Body of pancreas (tissue), 4 donors: ENCODE measurements at regions not wholly inside any gene's neighbourhood (a gene's known extent, or its start where the extent isn't known, plus 50 kb on each side); places are given as distances from the start of the nearest gene placed in this dataset.

Experiments
- POLR2A ChIP-seq, 3 donors: fragments of 450-650 bp; IDR thresholded peaks; one replicate each; pipeline ENCODE4 v1.6.1; 2016; ENCODE audit warnings: antibody characterized with exemption in 3 of 3, mild to moderate bottlenecking in 2 of 3
- TF ChIP-seq, protein P1 (sequence below), 7 experiments: fragments of 450-650 bp in 4 of 7; fragments of 200-600 bp in 3 of 7; sonication (generic) in 3 of 7; IDR thresholded peaks; one replicate each; pipeline ENCODE4 v1.5.1; 2016 to 2019; ENCODE audit warnings: antibody characterized with exemption in 7 of 7

DNA sequence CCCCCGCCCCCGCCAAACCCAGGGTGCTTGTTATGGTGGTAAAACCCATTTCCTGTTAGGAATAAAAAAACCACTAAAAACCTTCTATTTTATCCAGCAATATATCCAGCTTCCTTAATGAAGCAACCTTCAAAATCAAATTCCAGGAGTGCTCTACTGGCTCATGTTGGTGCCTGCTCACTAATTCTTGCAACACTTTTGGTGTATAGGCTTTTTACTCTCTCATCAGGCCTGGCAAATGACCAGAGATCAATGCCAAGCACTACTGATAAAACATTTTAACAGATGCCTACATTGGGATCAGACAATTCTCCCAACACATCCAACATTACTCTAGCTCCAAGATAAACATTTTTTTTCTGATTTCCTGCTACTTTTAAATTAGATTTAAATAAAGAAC is 312.4 kb downstream of the KCNJ3 start:
- TF ChIP-seq, protein P1, sequence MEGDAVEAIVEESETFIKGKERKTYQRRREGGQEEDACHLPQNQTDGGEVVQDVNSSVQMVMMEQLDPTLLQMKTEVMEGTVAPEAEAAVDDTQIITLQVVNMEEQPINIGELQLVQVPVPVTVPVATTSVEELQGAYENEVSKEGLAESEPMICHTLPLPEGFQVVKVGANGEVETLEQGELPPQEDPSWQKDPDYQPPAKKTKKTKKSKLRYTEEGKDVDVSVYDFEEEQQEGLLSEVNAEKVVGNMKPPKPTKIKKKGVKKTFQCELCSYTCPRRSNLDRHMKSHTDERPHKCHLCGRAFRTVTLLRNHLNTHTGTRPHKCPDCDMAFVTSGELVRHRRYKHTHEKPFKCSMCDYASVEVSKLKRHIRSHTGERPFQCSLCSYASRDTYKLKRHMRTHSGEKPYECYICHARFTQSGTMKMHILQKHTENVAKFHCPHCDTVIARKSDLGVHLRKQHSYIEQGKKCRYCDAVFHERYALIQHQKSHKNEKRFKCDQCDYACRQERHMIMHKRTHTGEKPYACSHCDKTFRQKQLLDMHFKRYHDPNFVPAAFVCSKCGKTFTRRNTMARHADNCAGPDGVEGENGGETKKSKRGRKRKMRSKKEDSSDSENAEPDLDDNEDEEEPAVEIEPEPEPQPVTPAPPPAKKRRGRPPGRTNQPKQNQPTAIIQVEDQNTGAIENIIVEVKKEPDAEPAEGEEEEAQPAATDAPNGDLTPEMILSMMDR (IDR thresholded peaks at IDR 0.05), result no peak
- TF ChIP-seq POLR2A (IDR thresholded peaks at IDR 0.05), result no peak
